Neuronal stem cell (in vitro differentiated cells): ENCODE measurements at regions not wholly inside any gene's neighbourhood (a gene's known extent, or its start where the extent isn't known, plus 50 kb on each side); places are given as distances from the start of the nearest gene placed in this dataset.

Experiments used
- DNase-seq: peaks from one replicate; pipeline ENCODE4 v3.0.0-alpha.2; 2013; ENCODE audit warnings: low spot score
- H2AFZ ChIP-seq: one replicate; pipeline ENCODE4 v1.6.1; 2013; ENCODE audit warnings: mild to moderate bottlenecking, low read length, inconsistent platforms
- H2AK5ac ChIP-seq: 2 replicates; pipeline ENCODE4 v1.6.1; 2013; ENCODE audit warnings: low read depth, mild to moderate bottlenecking, inconsistent platforms, low read length, moderate library complexity, mixed read lengths
- H2BK120ac ChIP-seq: 2 replicates; pipeline ENCODE4 v1.6.1; 2013; ENCODE audit warnings: low read depth, mild to moderate bottlenecking, inconsistent platforms, low read length, moderate library complexity, mixed read lengths
- H2BK12ac ChIP-seq: one replicate; pipeline ENCODE4 v1.6.1; 2013; ENCODE audit warnings: low read length, inconsistent platforms
- H2BK15ac ChIP-seq: 2 replicates; pipeline ENCODE4 v1.6.1; 2013; ENCODE audit warnings: mild to moderate bottlenecking, low read length, inconsistent platforms, mixed read lengths
- H2BK5ac ChIP-seq: one replicate; pipeline ENCODE4 v1.6.1; 2013; ENCODE audit warnings: inconsistent platforms, mild to moderate bottlenecking, low read length, moderate library complexity
- H3K14ac ChIP-seq: one replicate; pipeline ENCODE4 v1.6.1; 2013; ENCODE audit warnings: low read length, inconsistent platforms
- H3K18ac ChIP-seq: 2 replicates; pipeline ENCODE4 v1.6.1; 2013; ENCODE audit warnings: low read length, inconsistent platforms
- H3K23ac ChIP-seq: 2 replicates; pipeline ENCODE4 v1.6.1; 2013; ENCODE audit warnings: low read depth, mild to moderate bottlenecking, mixed read lengths, low read length, inconsistent platforms; ENCODE audit not compliant: poor library complexity
- H3K27ac ChIP-seq: replicated peaks from 3 replicates; pipeline ENCODE4 v1.5.1; 2013; ENCODE audit warnings: low read length, inconsistent platforms
- H3K27me3 ChIP-seq, 3 experiments: 2 replicates each; pipeline ENCODE4 v1.6.1; 2013; ENCODE audit warnings: low read length in 3 of 3, mild to moderate bottlenecking in 2 of 3, inconsistent platforms in 1 of 3, low read depth in 1 of 3, mixed read lengths in 1 of 3, moderate library complexity in 1 of 3; ENCODE audit not compliant: control insufficient read depth in 3 of 3, insufficient read depth in 3 of 3
- H3K36me3 ChIP-seq, 2 donors: replicated peaks in 1 of 2; 2 replicates each; pipeline ENCODE4 v1.6.1; 2013; ENCODE audit warnings: low read length in 2 of 2; ENCODE audit not compliant: control insufficient read depth in 2 of 2, insufficient read depth in 2 of 2
- H3K4ac ChIP-seq: 2 replicates; pipeline ENCODE4 v1.6.1; 2013; ENCODE audit warnings: inconsistent platforms, mild to moderate bottlenecking, low read length, moderate library complexity
- H3K4me1 ChIP-seq, 2 donors: 1 replicate in 1 of 2; 2 replicates in 1 of 2; pipeline ENCODE4 v1.6.1; 2013; ENCODE audit warnings: low read length in 2 of 2, low read depth in 1 of 2; ENCODE audit not compliant: control insufficient read depth in 2 of 2, insufficient read depth in 1 of 2
- H3K4me2 ChIP-seq: one replicate; pipeline ENCODE4 v1.6.1; 2013; ENCODE audit warnings: mild to moderate bottlenecking, low read length, inconsistent platforms; ENCODE audit not compliant: insufficient read depth, poor library complexity, severe bottlenecking
- H3K4me3 ChIP-seq, 2 donors: 2 replicates each; pipeline ENCODE4 v1.5.1; 2013; ENCODE audit warnings: low read length in 2 of 2, mild to moderate bottlenecking in 2 of 2, inconsistent platforms in 1 of 2, moderate library complexity in 1 of 2
- H3K79me1 ChIP-seq: one replicate; pipeline ENCODE4 v1.6.1; 2013; ENCODE audit warnings: low read depth, mild to moderate bottlenecking, inconsistent platforms, low read length, moderate library complexity
- H3K9ac ChIP-seq: one replicate; pipeline ENCODE4 v1.6.1; 2013; ENCODE audit warnings: mild to moderate bottlenecking, low read depth, low read length, inconsistent platforms; ENCODE audit not compliant: poor library complexity
- H3K9me3 ChIP-seq, 2 donors: replicated peaks in 1 of 2; 2 replicates each; pipeline versions ENCODE3 to v1.6.1; 2013; ENCODE audit warnings: low read length in 2 of 2, mild to moderate bottlenecking in 2 of 2, inconsistent platforms in 1 of 2, low read depth in 1 of 2, mixed read lengths in 1 of 2, moderate library complexity in 1 of 2; ENCODE audit not compliant: control insufficient read depth in 2 of 2, insufficient read depth in 1 of 2
- H4K8ac ChIP-seq: one replicate; pipeline ENCODE4 v1.6.1; 2013; ENCODE audit warnings: low read depth, mild to moderate bottlenecking, inconsistent platforms, low read length, moderate library complexity
- H4K91ac ChIP-seq: one replicate; pipeline ENCODE4 v1.6.1; 2013; ENCODE audit warnings: low read length, low read depth, mild to moderate bottlenecking, inconsistent platforms; ENCODE audit not compliant: poor library complexity
- WGBS, 2 donors: extraction: QIAGEN DNeasy Blood & Tissue Kit; methylation state at CpG; one replicate each; pipeline ENCODE4 v1.1.7; 2013; ENCODE audit warnings: missing lambda C conversion rate in 2 of 2, mixed read lengths in 1 of 2; ENCODE audit not compliant: insufficient read length in 2 of 2, insufficient replicate concordance in 1 of 2; ENCODE audit errors: extremely low coverage in 2 of 2; 5-methylcytosine and 5-hydroxymethylcytosine counted together

DNA sequence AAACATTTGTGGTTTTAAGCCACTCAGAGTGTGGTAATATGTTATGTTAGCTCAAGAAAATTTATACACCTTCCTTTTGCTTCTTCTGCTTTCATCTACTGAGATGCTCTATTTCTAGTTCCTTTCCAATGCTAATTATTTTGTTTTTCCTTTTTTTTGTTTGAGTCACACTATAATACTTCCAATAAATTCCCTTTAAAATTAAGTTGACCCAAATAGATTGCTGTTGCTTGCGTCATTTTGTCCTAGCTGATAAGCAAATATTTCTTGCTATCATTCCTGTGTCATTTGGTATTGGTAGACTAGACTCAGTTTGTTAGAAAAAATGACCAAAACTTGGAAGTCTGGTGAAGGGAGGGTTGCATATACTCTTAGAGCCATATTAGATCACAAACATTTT is 437.0 kb upstream of the CNTN6 start:
- Histone ChIP-seq H2BK120ac (no peak overlapping the region), H3K9me3 (no peaks in the 10 kb centered on the region), H3K14ac (no peak overlapping the region), H2AFZ (no peak overlapping the region), H3K4ac (no peak overlapping the region), H2AK5ac (no peak overlapping the region), H4K8ac (no peak overlapping the region), H3K4me3 (no peak overlapping the region), H3K27me3 (no peaks in the 10 kb centered on the region), H2BK12ac (no peak overlapping the region), H4K91ac (no peak overlapping the region), H2BK5ac (no peak overlapping the region), H3K79me1 (no peaks in the 10 kb centered on the region), H3K23ac (no peak overlapping the region), H2BK15ac (no peak overlapping the region), H3K4me2 (no peak overlapping the region), H3K4me1 (no peaks in the 10 kb centered on the region), H3K36me3 (no peaks in the 10 kb centered on the region), H3K27ac (no peak overlapping the region), H3K18ac (no peak overlapping the region), H3K9ac (no peak overlapping the region)
- DNase-seq = no peak
- no CpG with 5 or more reads among the region's 1 CpG for WGBS, 2 donors

DNA sequence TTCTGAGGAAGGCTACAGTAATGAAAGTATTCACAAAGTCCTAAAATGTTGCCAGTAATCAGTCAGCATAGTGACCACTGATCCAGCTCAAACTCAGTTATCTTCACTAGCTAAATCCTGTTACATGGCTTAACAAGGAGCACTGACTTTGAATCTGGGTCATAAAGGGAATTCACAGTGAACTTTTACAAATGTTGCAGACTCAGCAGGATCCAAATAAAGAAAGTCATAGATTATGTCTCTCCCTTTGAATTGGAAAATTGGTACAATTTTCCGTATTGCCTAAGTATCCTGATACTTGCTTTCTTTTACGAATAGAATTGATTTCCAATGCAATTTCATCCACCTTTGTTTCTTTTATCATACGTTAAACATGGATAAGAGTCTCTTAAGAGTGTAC is 431.5 kb upstream of the CNTN6 start:
- no peak overlapping the region for H2BK12ac ChIP-seq
- no peak for DNase-seq

DNA sequence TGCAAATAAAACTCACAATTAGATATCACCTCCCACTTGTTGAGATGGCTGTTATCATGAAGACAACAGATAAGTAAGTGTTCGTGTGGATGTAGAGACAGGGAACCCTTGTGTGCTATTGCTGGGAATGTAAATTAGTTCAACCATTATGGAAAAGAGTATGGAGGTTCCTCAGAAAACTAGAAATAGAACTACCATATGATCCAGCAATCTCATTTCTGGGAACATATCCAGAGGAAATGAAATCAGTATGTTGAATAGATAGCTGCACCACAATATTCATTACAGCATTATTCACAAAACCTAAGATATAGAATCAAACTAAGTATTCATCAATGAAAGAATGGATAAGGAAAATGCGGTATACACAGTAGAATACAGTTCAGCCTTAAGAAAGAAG is 418.7 kb upstream of the CNTN6 start:
- no peak overlapping the region for H4K8ac ChIP-seq
- H2BK15ac ChIP-seq = no peak overlapping the region
- no peaks in the 10 kb centered on the region for H3K36me3 ChIP-seq
- H3K4ac ChIP-seq = no peak overlapping the region
- H3K27me3 ChIP-seq = no peaks in the 10 kb centered on the region
- no peak overlapping the region for H2BK5ac ChIP-seq
- WGBS, 2 donors = no CpG with 5 or more reads among the region's 2 CpGs
- no peaks in the 10 kb centered on the region for H3K79me1 ChIP-seq
- H2BK12ac ChIP-seq = no peak overlapping the region
- no peak overlapping the region for H3K27ac ChIP-seq
- H2AFZ ChIP-seq = no peak overlapping the region
- no peaks in the 10 kb centered on the region for H3K4me1 ChIP-seq
- H3K23ac ChIP-seq = no peak overlapping the region
- no peak overlapping the region for H3K14ac ChIP-seq
- no peak overlapping the region for H3K9ac ChIP-seq
- DNase-seq = no peak
- no peak overlapping the region for H3K4me3 ChIP-seq
- no peak overlapping the region for H3K4me2 ChIP-seq
- H2AK5ac ChIP-seq = no peak overlapping the region
- no peaks in the 10 kb centered on the region for H3K9me3 ChIP-seq
- H3K18ac ChIP-seq = no peak overlapping the region
- H4K91ac ChIP-seq = no peak overlapping the region
- H2BK120ac ChIP-seq = no peak overlapping the region

More for the DNA sequence above, 431.5 kb upstream of the CNTN6 start:
- Histone ChIP-seq H3K14ac (no peak overlapping the region), H2BK120ac (no peak overlapping the region), H2AK5ac (no peak overlapping the region), H3K9ac (no peak overlapping the region), H3K4me3 (no peak overlapping the region), H4K91ac (no peak overlapping the region), H3K4me1 (no peaks in the 10 kb centered on the region), H3K36me3 (no peaks in the 10 kb centered on the region), H4K8ac (no peak overlapping the region), H2AFZ (no peak overlapping the region), H2BK15ac (no peak overlapping the region), H3K23ac (no peak overlapping the region), H3K79me1 (no peaks in the 10 kb centered on the region), H3K27me3 (no peaks in the 10 kb centered on the region), H3K9me3 (no peaks in the 10 kb centered on the region), H3K27ac (no peak overlapping the region), H3K18ac (no peak overlapping the region), H2BK5ac (no peak overlapping the region), H3K4ac (no peak overlapping the region), H3K4me2 (no peak overlapping the region)
- no CpG with 5 or more reads among the region's 3 CpGs for WGBS, 2 donors

GRCh38 chr3:675846-676245 is 417.0 kb upstream of the CNTN6 start:
- H3K4me2 ChIP-seq = no peak overlapping the region
- no peak overlapping the region for H2BK120ac ChIP-seq
- H3K18ac ChIP-seq = no peak overlapping the region
- no peak overlapping the region for H3K4ac ChIP-seq
- WGBS, 2 donors = no CpG with 5 or more reads among the region's 4 CpGs
- H3K27ac ChIP-seq = no peak overlapping the region
- DNase-seq = no peak
- H3K4me1 ChIP-seq = no peaks in the 10 kb centered on the region
- no peak overlapping the region for H3K23ac ChIP-seq
- no peak overlapping the region for H2BK5ac ChIP-seq
- H3K27me3 ChIP-seq = no peaks in the 10 kb centered on the region
- no peak overlapping the region for H2BK12ac ChIP-seq
- H3K9ac ChIP-seq = no peak overlapping the region
- H3K4me3 ChIP-seq = no peak overlapping the region
- H3K9me3 ChIP-seq = no peaks in the 10 kb centered on the region
- no peaks in the 10 kb centered on the region for H3K36me3 ChIP-seq
- no peak overlapping the region for H4K91ac ChIP-seq
- H2BK15ac ChIP-seq = no peak overlapping the region
- no peak overlapping the region for H4K8ac ChIP-seq
- H2AFZ ChIP-seq = no peak overlapping the region
- H3K14ac ChIP-seq = no peak overlapping the region
- H2AK5ac ChIP-seq = no peak overlapping the region
- H3K79me1 ChIP-seq = no peaks in the 10 kb centered on the region
